Activated T-helper 2 cell treated with anti-CD3 and anti-CD28 coated beads, Interferon-gamma antibody, Interleukin-2, Interleukin-4, amounts not matched to agents 10 μg/mL and 5 μg/mL and 100 μg/mL, durations not matched to agents 14 hours and 24 hours and 36 hours (primary cell): ENCODE measurements at regions not wholly inside any gene's neighbourhood (a gene's known extent, or its start where the extent isn't known, plus 50 kb on each side); places are given as distances from the start of the nearest gene placed in this dataset.

Experiments
- DNase-seq: peaks from one replicate; pipeline ENCODE4 v3.0.0; 2021; ENCODE audit warnings: low spot score
- H3K27ac Mint-ChIP-seq: one replicate; pipeline ENCODE4 v1.8.0; 2021; ENCODE audit warnings: mixed read lengths
- H3K27me3 Mint-ChIP-seq: one replicate; pipeline ENCODE4 v1.8.0; 2021; ENCODE audit warnings: low read depth, mixed read lengths
- H3K36me3 Mint-ChIP-seq: one replicate; pipeline ENCODE4 v1.8.0; 2021; ENCODE audit warnings: low read depth, mixed read lengths
- H3K4me1 Mint-ChIP-seq: one replicate; pipeline ENCODE4 v1.8.0; 2021; ENCODE audit warnings: low read depth, mixed read lengths
- H3K4me3 Mint-ChIP-seq: one replicate; pipeline ENCODE4 v1.8.0; 2021; ENCODE audit warnings: low read depth, mild to moderate bottlenecking, moderate library complexity, mixed read lengths
- H3K9me3 Mint-ChIP-seq: one replicate; pipeline ENCODE4 v1.8.0; 2021; ENCODE audit warnings: mixed read lengths
- intact Hi-C: fragments of 100-400 bp; cut with micrococcal nuclease; formaldehyde crosslinking; loops from one replicate; pipeline ENCODE4 v1.15.1; 2023

DNA sequence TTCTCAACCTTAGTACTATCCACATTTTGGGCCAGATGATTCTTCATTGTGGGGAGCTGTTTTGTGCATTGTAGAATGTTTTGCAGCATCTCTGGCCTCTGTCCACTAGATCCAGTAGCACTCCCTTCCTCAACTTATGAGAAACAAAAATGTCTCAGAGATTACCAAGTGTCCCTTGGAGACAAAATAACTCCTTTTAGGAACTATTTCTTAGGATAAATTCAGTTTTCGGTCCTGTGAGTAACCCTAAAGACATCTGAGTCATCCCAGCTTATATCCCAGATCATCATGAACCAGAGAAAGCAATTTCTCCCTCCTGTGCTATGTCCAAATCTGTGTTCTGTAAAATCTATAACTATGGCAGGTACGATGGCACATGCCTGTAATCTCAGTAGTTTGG, 266.6 kb upstream of the PHYHIPL start:
- Mint-ChIP-seq H3K27me3 (no peaks in the 10 kb centered on the region), H3K36me3 (no peaks in the 10 kb centered on the region), H3K4me1 (no peaks in the 10 kb centered on the region), H3K27ac (no peak overlapping the region), H3K4me3 (no peak overlapping the region), H3K9me3 (no peaks in the 10 kb centered on the region)
- DNase-seq: no peak
- intact Hi-C loops: no loop called here

DNA sequence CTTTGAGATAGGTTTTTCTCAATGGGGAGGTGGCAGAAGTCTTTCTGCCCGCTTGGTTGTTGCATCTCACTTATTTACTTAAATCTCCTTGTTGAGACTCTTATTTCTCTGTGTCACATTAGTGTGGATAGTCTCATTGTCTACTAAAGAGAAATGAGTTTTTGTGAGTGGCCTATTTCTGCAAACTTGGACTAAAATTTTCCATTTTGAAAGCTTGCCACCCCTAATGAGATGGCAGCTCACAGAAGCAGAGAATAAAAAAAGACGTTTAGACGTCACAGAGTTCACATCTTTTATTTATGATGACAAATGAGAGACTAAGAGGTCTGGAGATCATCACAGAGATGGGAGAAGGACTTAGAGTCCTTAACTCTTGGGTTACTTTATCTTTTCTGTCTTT, 262.7 kb upstream of the PHYHIPL start:
- Mint-ChIP-seq H3K27ac (no peak overlapping the region), H3K9me3 (no peaks in the 10 kb centered on the region), H3K27me3 (no peaks in the 10 kb centered on the region), H3K36me3 (no peaks in the 10 kb centered on the region), H3K4me3 (no peak overlapping the region), H3K4me1 (no peaks in the 10 kb centered on the region)
- intact Hi-C loops: no loop called here
- DNase-seq: no peak

DNA sequence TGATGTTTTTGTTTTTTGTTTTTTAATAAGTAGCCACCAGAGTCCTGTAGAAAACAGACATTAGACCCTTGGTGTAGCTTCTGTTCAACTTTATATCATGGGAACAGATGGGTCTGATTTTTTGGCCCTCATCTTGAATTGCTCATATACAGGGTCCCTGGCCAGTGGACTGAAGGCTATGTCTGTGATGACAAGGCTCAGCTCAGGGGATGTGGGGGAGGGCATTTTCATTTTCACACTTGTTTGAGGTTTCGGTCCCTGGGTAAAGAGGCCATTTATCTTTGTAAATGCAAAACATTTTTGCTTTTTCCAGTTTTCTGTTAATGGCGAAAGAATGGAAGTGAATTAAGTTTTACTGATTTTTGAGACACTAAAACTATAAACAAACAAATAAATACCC, 257.6 kb upstream of the PHYHIPL start:
- Mint-ChIP-seq H3K9me3 (no peaks in the 10 kb centered on the region), H3K36me3 (no peaks in the 10 kb centered on the region), H3K27me3 (no peaks in the 10 kb centered on the region), H3K4me1 (no peaks in the 10 kb centered on the region), H3K27ac (no peak overlapping the region), H3K4me3 (no peak overlapping the region)
- DNase-seq: no peak
- intact Hi-C loops: no loop called here

DNA sequence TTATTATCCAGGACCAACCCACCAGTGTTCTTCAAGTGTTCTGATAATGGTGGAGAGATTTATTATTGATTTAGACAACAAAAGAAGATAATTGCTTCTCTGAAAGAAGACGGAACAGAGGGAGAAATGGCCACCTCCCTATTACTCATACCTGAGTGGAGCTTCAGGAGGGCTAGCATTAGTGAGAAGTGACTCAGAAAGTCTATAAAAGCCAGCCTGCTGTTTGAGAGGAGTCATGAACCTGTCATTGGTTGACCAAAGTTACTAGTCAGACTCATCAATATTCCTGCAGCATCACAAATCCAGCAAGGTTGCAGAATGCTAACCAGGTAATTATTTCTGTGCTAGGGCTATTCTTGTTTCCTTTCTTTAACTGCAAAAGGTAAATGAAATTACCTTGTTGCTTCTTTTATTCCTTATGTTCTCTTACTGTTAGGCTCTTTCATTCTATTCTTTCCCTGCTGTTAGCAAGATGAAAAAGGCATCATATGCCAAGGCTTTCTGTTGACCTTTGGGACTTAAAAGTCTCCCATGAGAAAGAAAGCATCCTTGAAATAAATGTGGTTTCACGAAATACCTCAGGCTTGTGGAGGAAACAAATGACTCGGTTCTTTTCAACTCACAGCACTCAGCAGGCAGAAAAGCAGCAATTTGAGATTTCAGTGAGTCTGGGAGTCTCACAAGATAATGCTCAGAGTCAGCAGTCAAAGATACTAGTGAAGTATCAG, 256.4 kb upstream of the PHYHIPL start:
- Mint-ChIP-seq H3K27ac (no peak overlapping the region), H3K27me3 (no peaks in the 10 kb centered on the region), H3K9me3 (no peaks in the 10 kb centered on the region), H3K4me3 (no peak overlapping the region), H3K36me3 (no peaks in the 10 kb centered on the region), H3K4me1 (no peaks in the 10 kb centered on the region)
- DNase-seq: no peak
- intact Hi-C loops: no loop called here

DNA sequence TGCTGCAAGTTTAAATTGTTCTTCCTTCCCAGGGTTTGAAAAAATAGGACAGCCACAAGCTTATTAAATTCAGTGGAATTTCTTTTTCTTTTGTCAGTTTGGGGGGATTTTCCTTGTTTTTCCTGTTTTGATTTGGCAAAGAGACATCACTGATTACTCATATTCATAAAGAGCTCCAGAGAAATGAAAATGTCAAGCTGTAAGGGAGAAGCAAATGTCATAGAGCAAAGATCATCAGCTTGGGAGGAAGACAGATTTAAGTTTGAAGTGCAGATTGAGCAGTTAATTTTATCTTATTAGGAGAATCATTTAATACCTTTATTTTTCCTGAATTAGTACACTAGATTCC, 255.8 kb upstream of the PHYHIPL start:
- intact Hi-C loops: no loop called here
- DNase-seq: no peak
- no peaks in the 10 kb centered on the region for H3K36me3 Mint-ChIP-seq
- no peaks in the 10 kb centered on the region for H3K4me1 Mint-ChIP-seq
- H3K27me3 Mint-ChIP-seq: no peaks in the 10 kb centered on the region
- H3K27ac Mint-ChIP-seq: no peak overlapping the region
- H3K9me3 Mint-ChIP-seq: no peaks in the 10 kb centered on the region
- no peak overlapping the region for H3K4me3 Mint-ChIP-seq

DNA sequence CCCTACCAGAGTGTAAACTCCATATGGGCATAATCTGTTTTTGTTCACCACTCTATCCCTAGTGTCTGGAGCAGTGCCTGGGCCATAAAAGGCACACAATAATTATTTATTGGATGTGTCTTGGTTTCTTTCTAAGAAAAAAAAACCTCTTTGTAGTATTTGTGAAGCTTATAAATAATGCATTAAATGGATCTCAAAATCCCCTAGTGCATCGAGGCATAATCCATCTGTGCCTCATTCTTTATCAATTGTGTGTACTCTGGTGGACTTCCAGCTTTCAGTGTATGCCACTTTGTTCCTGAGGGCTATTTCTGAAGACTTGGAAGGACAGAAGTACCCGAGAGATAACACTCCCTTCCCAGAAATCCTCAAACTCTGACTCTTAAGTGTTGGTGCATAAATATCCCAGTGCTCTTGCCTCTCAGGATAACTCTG, 255.0 kb upstream of the PHYHIPL start:
- no peak for DNase-seq
- intact Hi-C loops: no loop called here
- Mint-ChIP-seq H3K4me1 (no peaks in the 10 kb centered on the region), H3K27ac (no peak overlapping the region), H3K4me3 (no peak overlapping the region), H3K27me3 (no peaks in the 10 kb centered on the region), H3K9me3 (no peaks in the 10 kb centered on the region), H3K36me3 (no peaks in the 10 kb centered on the region)

DNA sequence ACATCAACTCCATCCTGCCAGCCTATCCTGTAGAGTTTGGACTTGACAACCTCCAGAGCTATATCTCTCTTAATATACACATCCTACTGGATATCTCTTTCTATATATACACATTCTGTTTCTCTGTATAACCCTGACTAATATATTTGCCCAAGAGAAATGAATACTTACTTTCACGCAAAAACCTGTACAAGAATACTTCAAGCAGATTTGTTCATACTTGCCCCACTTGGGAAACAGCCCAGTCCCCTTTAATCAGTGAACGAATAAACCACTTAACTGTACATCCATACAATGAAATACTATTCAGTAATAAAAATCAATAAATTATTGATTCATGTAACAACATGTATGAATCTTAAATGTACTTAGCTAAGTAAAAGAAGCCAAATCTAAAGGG, 251.1 kb upstream of the PHYHIPL start:
- Mint-ChIP-seq H3K27ac (no peak overlapping the region), H3K9me3 (no peaks in the 10 kb centered on the region), H3K4me1 (no peaks in the 10 kb centered on the region), H3K27me3 (no peaks in the 10 kb centered on the region), H3K36me3 (no peaks in the 10 kb centered on the region), H3K4me3 (no peak overlapping the region)
- intact Hi-C loops: no loop called here
- no peak for DNase-seq

DNA sequence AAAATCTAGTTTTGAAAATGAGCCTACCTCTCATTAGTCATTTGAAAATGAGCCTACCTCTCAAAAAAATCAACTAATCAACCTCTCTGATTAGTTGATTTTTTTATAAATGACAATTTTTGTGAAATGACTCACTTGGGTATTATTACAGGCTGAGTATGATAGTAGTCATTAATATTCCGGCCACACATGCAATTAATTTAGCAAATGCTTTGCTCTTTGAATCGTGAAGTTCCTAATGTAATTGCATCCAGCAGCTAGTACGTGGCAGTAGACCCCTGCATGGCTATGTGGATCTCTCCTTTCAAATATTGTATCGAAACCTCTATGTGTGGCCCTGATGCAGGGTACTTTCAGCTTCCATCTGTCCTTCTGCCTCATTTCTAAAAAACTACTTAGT, 245.9 kb upstream of the PHYHIPL start:
- Mint-ChIP-seq H3K4me1 (no peaks in the 10 kb centered on the region), H3K4me3 (no peak overlapping the region), H3K27ac (no peak overlapping the region), H3K27me3 (no peaks in the 10 kb centered on the region), H3K9me3 (no peaks in the 10 kb centered on the region), H3K36me3 (no peaks in the 10 kb centered on the region)
- intact Hi-C loops: no loop called here
- no peak for DNase-seq

DNA sequence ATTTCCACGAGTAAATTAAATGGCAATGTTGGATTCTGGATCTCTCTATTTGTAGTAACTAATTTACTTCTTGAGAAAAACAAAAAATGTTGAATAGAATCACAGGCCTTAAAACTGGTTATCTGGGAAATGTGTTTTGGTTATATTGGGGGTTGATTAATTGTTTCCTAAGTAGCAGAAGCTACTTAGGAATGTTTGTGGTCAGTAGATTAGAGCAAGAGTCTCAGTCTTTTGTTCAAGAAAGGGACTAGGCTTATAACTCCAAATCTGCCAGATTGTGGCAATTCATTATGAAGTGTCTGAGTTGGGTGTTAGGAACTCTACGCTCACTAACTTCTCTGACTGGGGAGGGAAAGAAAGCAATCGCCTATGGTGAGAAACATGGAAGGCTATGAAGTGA, 244.3 kb upstream of the PHYHIPL start:
- no peak for DNase-seq
- no peaks in the 10 kb centered on the region for H3K9me3 Mint-ChIP-seq
- H3K27me3 Mint-ChIP-seq: no peaks in the 10 kb centered on the region
- no peaks in the 10 kb centered on the region for H3K36me3 Mint-ChIP-seq
- intact Hi-C loops: no loop called here
- H3K4me1 Mint-ChIP-seq: no peaks in the 10 kb centered on the region
- no peak overlapping the region for H3K4me3 Mint-ChIP-seq
- H3K27ac Mint-ChIP-seq: no peak overlapping the region

DNA sequence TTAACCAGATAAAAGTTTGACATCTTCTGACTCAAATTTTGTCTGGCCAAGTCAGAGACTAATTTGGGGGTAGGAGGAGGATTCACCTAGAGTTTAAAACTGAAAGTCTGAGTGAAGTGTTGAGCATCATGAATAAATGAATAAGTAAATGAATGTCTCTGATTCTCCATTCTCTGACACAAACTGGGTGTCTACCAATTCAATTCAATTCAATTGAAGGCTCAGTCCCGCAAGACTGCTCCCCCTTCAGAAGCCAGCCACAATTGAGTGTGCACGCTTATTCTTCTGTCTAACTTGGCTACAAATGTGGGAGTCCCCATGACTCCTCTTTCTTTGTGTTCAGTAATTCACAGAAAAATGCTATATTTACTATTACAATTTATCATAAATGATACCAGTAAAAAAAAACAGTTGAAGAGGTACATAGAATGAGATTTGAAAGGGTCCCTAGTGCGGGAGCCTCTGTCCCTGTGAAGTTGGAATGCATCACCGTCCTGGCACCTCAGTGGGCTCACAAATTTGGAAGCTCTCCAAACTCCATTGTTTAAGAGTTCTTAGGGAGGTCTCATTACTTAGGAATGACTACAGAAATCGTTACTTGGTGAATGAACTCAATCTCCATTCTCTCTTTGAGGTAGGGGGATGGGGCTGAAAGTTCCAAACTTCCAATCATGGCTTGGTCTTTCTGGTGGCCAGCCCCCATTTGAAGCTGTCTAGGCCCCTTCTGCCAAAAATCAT, 243.7 kb upstream of the PHYHIPL start:
- Mint-ChIP-seq H3K4me3 (no peak overlapping the region), H3K27ac (no peak overlapping the region), H3K9me3 (no peaks in the 10 kb centered on the region), H3K27me3 (no peaks in the 10 kb centered on the region), H3K4me1 (no peaks in the 10 kb centered on the region), H3K36me3 (no peaks in the 10 kb centered on the region)
- intact Hi-C loops: no loop called here
- DNase-seq: no peak

DNA sequence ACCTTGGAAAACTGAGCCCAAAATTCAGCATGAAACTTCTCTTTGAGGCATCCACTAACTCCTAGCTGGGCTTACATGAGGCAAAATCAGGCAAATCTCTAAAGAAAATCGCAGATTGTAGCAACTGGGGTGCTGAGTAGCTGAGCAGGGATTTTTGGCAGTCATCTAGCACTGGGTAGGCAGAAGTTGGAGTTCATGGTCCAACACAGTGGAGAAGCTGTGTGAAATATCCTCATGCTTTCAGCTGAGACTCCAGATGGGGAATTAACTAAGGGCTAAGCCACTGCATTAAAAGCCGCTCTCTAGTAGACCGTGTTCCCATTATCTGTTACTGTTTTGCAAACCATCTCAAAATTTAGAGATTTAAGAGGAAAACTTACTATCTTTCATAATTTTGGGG, 240.1 kb upstream of the PHYHIPL start:
- intact Hi-C loops: no loop called here
- Mint-ChIP-seq H3K4me3 (no peak overlapping the region), H3K36me3 (no peaks in the 10 kb centered on the region), H3K4me1 (no peaks in the 10 kb centered on the region), H3K27ac (no peak overlapping the region), H3K27me3 (no peaks in the 10 kb centered on the region), H3K9me3 (no peaks in the 10 kb centered on the region)
- DNase-seq: no peak

DNA sequence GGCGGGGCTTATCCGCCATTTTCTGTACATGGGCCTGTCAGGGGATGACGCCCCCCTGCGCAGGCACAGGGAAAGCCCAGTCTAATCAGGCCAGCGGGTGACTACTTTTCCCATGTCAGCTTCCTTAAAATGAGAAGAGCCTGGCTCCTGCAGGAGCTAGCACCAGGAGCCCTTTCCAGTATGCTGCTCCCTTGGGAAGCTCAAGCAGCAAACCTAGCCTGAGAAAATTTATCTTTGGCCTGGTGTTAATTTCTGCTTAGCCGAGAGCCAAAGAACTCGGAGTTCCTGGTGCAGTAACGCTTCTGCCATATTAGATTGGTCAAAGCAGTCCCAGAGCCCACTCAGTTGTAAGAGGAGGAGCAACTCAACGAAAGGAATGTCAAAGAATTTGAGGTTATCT, 239.0 kb upstream of the PHYHIPL start:
- no peak for DNase-seq
- Mint-ChIP-seq H3K4me1 (no peaks in the 10 kb centered on the region), H3K36me3 (no peaks in the 10 kb centered on the region), H3K9me3 (no peaks in the 10 kb centered on the region), H3K27ac (no peak overlapping the region), H3K4me3 (no peak overlapping the region), H3K27me3 (no peaks in the 10 kb centered on the region)
- intact Hi-C loops: no loop called here

DNA sequence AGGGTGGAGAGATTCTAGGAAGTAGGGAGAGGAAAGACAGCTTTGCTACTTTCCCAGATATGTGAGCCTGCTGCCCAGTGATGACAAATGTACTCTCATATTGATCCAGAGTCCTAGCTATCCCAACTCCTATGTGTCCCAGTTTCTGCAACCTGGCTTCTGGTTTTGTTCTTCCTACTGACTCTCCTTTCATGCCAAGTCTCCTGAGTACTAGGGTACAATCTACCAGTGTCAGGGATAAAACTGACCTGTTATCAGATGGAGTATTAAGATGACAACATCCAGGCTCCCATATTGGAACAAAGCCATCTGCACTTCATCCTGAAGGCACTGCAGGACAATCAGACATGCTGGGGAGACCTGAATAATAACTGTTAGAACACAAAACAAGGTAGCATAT, 233.7 kb upstream of the PHYHIPL start:
- H3K36me3 Mint-ChIP-seq: no peaks in the 10 kb centered on the region
- H3K4me1 Mint-ChIP-seq: no peaks in the 10 kb centered on the region
- no peaks in the 10 kb centered on the region for H3K27me3 Mint-ChIP-seq
- intact Hi-C loops: no loop called here
- H3K27ac Mint-ChIP-seq: no peak overlapping the region
- H3K9me3 Mint-ChIP-seq: no peaks in the 10 kb centered on the region
- DNase-seq: no peak
- no peak overlapping the region for H3K4me3 Mint-ChIP-seq
